ENCODE measurements at regions not wholly inside any gene's neighbourhood (a gene's known extent, or its start where the extent isn't known, plus 50 kb on each side); places are given as distances from the start of the nearest gene placed in this dataset.

GRCh38 chr3:143182866-143183664 lies 63.5 kb downstream of the CHST2 start:
- Histone ChIP-seq H4K20me1 (replicated peaks in 1 of 2; ENCODE audit: control insufficient read depth in 1 of 2, insufficient read depth in 2 of 2, low read length in 2 of 2) (no peaks in the 10 kb centered on the region), H3K56ac (replicated peaks; ENCODE audit: insufficient read length, low read depth, low read length) (no peak overlapping the region), H4K5ac (ENCODE audit: insufficient read length, low read depth, low read length) (no peak overlapping the region), H2AK5ac (ENCODE audit: low read depth, low read length) (no peak overlapping the region), H3K4me1 (replicated peaks in 1 of 4; ENCODE audit: control insufficient read depth in 3 of 4, insufficient read depth in 4 of 4, low read length in 3 of 4) (no peaks in the 10 kb centered on the region), H3K18ac (ENCODE audit: extremely low read depth, low read length) (no peak overlapping the region), H3K23me2 (ENCODE audit: low read depth, low read length) (no peaks in the 10 kb centered on the region), H3K27me3 (replicated peaks in 1 of 4; ENCODE audit: control insufficient read depth in 3 of 4, extremely low read depth in 1 of 4, insufficient read depth in 3 of 4, low read length in 3 of 4) (no peaks in the 10 kb centered on the region), H3K27ac (ENCODE audit: low read depth, low read length) (no peak overlapping the region), H3K9ac (replicated peaks in 1 of 4; ENCODE audit: extremely low read depth in 1 of 4, low read depth in 3 of 4, low read length in 3 of 4) (no peak overlapping the region), H3K4me3 (ENCODE audit: extremely low read depth in 1 of 4, insufficient read depth in 2 of 4, low read depth in 3 of 4, low read length in 4 of 4) (no peak overlapping the region), H3K79me1 (ENCODE audit: low read depth, low read length) (no peaks in the 10 kb centered on the region), H3K4me2 (ENCODE audit: insufficient read depth in 1 of 2, low read depth in 2 of 2, low read length in 2 of 2) (no peak overlapping the region), H2BK120ac (replicated peaks; ENCODE audit: low read depth, low read length) (no peak overlapping the region), H2BK20ac (ENCODE audit: low read length) (no peak overlapping the region), H2BK15ac (ENCODE audit: low read length) (no peak overlapping the region), H2BK12ac (ENCODE audit: low read depth, low read length) (no peak overlapping the region), H4K8ac (ENCODE audit: extremely low read depth, insufficient read depth, low read length) (no peak overlapping the region), H3K9me3 (ENCODE audit: insufficient read depth in 2 of 2, low read depth in 1 of 2, low read length in 1 of 2) (no peaks in the 10 kb centered on the region), H3K4ac (replicated peaks; ENCODE audit: insufficient read length, low read depth, low read length) (no peak overlapping the region), H2BK5ac (ENCODE audit: low read depth, low read length) (no peak overlapping the region), H2AFZ (ENCODE audit: low read length) (no peak overlapping the region), H3K23ac (ENCODE audit: insufficient read length) (no peak overlapping the region), H3K14ac (ENCODE audit: insufficient read length) (no peak overlapping the region), H3K79me2 (ENCODE audit: control insufficient read depth in 1 of 2, insufficient read depth in 2 of 2, low read length in 2 of 2) (no peaks in the 10 kb centered on the region), H4K91ac (replicated peaks; ENCODE audit: insufficient read length, low read length) (no peak overlapping the region), H3K36me3 (ENCODE audit: control insufficient read depth in 2 of 4, insufficient read depth in 4 of 4, low read length in 3 of 4) (no peaks in the 10 kb centered on the region)
- ChIA-PET POLR2A (ENCODE audit: partially characterized antibody) (interaction anchor here (0.7 kb wide), 1 partner anchor 22 kb away, joined by 3 read pairs; no protein-coding TSS in a partner anchor), CTCF (ENCODE audit: partially characterized antibody) (no interaction called here)
- TF ChIP-seq KDM4A (IDR thresholded peaks at IDR 0.05; ENCODE audit: low read depth, low read length, severe bottlenecking): no peak
- TF ChIP-seq RNF2 (IDR thresholded peaks at IDR 0.05; ENCODE audit: borderline replicate concordance, low read depth, low read length, missing control alignments, poor library complexity, severe bottlenecking): no peak
- no peak for TF ChIP-seq CREB1 (IDR thresholded peaks at IDR 0.05)
- TF ChIP-seq POLR2A (IDR thresholded peaks at IDR 0.05; ENCODE audit: control extremely low read depth in 1 of 2, low read depth in 2 of 2, low read length in 2 of 2): no peak
- no peak for TF ChIP-seq CBX5 (IDR thresholded peaks at IDR 0.05; ENCODE audit: low read depth, low read length)
- TF ChIP-seq NRF1 (IDR thresholded peaks at IDR 0.05; ENCODE audit: low read depth, low read length): no peak
- TF ChIP-seq JUN (IDR thresholded peaks at IDR 0.05; ENCODE audit: low read depth, low read length): no peak
- TF ChIP-seq MAFK (IDR thresholded peaks at IDR 0.05; ENCODE audit: low read depth, low read length): no peak
- TF ChIP-seq POLR2AphosphoS5 (IDR thresholded peaks at IDR 0.05; ENCODE audit: low read depth, low read length): no peak
- TF ChIP-seq HDAC6 (IDR thresholded peaks at IDR 0.05; ENCODE audit: low read depth, low read length): no peak
- TF ChIP-seq EZH2 (IDR thresholded peaks at IDR 0.05; ENCODE audit: low read depth, low read length, severe bottlenecking): no peak
- TF ChIP-seq SRF (IDR thresholded peaks at IDR 0.05; ENCODE audit: low read depth, low read length): no peak
- no peak for TF ChIP-seq RBBP5 (IDR thresholded peaks at IDR 0.05; ENCODE audit: borderline replicate concordance, low read depth, low read length)
- no peak for TF ChIP-seq CHD2 (IDR thresholded peaks at IDR 0.05; ENCODE audit: low read length)
- TF ChIP-seq POU5F1 (IDR thresholded peaks at IDR 0.05; ENCODE audit: low read depth, low read length): no peak
- no peak for DNase-seq (ENCODE audit: low read depth in 1 of 2, low spot score in 2 of 2)
- 83% methylated on average over 6 of the region's 6 CpGs; no CpG with 5 or more reads in 1 of the 2 experiments for WGBS, 2 experiments (ENCODE audit: extremely low coverage in 1 of 2, insufficient coverage in 1 of 2, insufficient read length in 1 of 2, insufficient replicate concordance in 2 of 2, low coverage in 1 of 2, low lambda C conversion rate in 2 of 2, missing lambda C conversion rate in 1 of 2)
- FAIRE-seq: no peak

Data from H1 (cell line).